NB4 (cell line): ENCODE measurements at regions not wholly inside any gene's neighbourhood (a gene's known extent, or its start where the extent isn't known, plus 50 kb on each side); places are given as distances from the start of the nearest gene placed in this dataset.
"Not testable (repeated sequence)": the region's sequence is repeated elsewhere in the genome, so short reads cannot be mapped to it uniquely, and the experiment has no call there.

ENCODE experiments used
- DNase-seq: peaks from one replicate; pipeline ENCODE4 v3.0.0; 2010; ENCODE audit warnings: low read depth
- H3K4me3 ChIP-seq: one replicate; pipeline ENCODE4 v1.5.1; 2011; ENCODE audit warnings: mild to moderate bottlenecking, low read depth, low read length, moderate library complexity
- MYC ChIP-seq: IDR thresholded peaks from 2 replicates; pipeline ENCODE4 v1.6.1; 2011; ENCODE audit warnings: low read depth, low read length
- POLR2A ChIP-seq: IDR thresholded peaks from 2 replicates; pipeline ENCODE4 v1.6.1; 2011; ENCODE audit warnings: mild to moderate bottlenecking; ENCODE audit not compliant: insufficient read length; ENCODE audit errors: extremely low read depth
- TF ChIP-seq, protein P1 (sequence below): IDR thresholded peaks from 2 replicates; pipeline ENCODE4 v1.6.1; 2011; ENCODE audit warnings: low read depth, low read length
- TF ChIP-seq, protein P2 (sequence below): IDR thresholded peaks from one replicate; pipeline ENCODE4 v1.5.1; 2012; ENCODE audit warnings: low read depth, low read length

DNA sequence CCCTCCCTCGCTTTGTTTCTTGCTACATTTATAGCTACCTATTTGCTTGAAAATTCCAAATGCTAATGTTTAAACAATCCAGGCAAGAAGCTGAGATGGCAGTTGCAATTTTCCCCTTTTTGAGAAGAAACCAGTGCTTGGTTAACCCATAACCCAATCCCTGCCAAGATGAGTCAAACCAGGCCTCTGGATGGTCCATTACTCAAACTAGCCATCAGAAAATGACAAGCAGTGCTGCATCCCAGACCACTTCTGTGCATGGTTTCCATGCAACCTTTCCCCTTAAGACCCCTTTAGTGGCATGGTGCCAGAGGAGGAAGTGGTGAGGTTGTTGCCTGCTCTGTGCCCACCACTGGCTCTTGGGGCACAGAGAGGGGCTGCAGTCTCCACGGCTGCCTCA is 131.2 kb upstream of the RMP24 start:
- DNase-seq = no peak
- no peak for TF ChIP-seq MYC
- no peak for TF ChIP-seq POLR2A
- no peak overlapping the region for H3K4me3 ChIP-seq

GRCh38 chr18:35842536-35842935 is 129.9 kb upstream of the RMP24 start:
- TF ChIP-seq, protein P1, sequence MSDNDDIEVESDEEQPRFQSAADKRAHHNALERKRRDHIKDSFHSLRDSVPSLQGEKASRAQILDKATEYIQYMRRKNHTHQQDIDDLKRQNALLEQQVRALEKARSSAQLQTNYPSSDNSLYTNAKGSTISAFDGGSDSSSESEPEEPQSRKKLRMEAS = no peak
- TF ChIP-seq, protein P2, sequence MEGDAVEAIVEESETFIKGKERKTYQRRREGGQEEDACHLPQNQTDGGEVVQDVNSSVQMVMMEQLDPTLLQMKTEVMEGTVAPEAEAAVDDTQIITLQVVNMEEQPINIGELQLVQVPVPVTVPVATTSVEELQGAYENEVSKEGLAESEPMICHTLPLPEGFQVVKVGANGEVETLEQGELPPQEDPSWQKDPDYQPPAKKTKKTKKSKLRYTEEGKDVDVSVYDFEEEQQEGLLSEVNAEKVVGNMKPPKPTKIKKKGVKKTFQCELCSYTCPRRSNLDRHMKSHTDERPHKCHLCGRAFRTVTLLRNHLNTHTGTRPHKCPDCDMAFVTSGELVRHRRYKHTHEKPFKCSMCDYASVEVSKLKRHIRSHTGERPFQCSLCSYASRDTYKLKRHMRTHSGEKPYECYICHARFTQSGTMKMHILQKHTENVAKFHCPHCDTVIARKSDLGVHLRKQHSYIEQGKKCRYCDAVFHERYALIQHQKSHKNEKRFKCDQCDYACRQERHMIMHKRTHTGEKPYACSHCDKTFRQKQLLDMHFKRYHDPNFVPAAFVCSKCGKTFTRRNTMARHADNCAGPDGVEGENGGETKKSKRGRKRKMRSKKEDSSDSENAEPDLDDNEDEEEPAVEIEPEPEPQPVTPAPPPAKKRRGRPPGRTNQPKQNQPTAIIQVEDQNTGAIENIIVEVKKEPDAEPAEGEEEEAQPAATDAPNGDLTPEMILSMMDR = no peak
- TF ChIP-seq MYC (no peak), POLR2A (no peak)
- no peak for DNase-seq
- H3K4me3 ChIP-seq = no peak overlapping the region

GRCh38 chr18:35848321-35848720 is 124.2 kb upstream of the RMP24 start:
- not testable (repeated sequence) for H3K4me3 ChIP-seq, DNase-seq

DNA sequence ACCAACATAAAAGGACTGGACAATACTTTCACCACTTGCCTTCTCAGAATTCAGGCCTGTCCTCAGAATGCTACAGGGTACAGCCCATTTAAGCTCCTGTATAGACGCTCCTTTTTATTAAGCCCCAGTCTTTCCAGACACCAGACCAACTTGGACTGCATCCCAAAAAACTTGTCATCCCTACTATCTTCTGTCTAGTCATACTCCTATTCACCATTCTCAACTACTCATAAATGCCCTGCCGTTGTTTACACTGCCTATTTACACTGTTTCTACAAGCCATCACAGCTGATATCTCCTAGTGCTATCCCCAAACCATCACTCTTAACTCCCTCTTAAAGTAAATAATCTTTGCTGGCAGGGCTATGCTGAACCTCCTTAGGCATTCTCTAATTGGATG is 123.2 kb upstream of the RMP24 start:
- not testable (repeated sequence) for DNase-seq, H3K4me3 ChIP-seq

GRCh38 chr18:35851286-35851970 is 121.1 kb upstream of the RMP24 start:
- TF ChIP-seq, protein P2 = no peak
- TF ChIP-seq POLR2A = no peak
- no peak for TF ChIP-seq MYC
- TF ChIP-seq, protein P1 = no peak
- DNase-seq = no peak
- no peak overlapping the region for H3K4me3 ChIP-seq

DNA sequence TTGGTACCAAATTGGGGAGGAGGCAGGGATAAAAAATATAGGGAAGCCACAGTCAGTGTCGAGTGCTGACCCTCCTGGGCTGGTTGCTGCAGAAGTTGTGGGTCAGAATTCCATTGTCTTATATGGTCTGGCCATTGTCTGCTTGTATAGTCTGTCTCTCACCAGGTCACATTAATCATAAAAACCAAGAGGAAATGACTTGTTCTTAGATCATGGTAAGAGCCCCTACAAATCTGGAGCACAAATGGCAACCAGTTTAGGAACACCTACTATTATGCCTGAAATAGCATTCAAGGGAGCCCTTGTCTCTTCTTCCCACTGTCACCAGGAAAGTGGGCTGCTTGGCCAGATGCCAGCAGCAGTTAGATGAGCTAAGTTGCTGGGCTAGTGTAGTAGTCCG is 119.7 kb upstream of the RMP24 start:
- no peak for DNase-seq
- no peak overlapping the region for H3K4me3 ChIP-seq
- TF ChIP-seq, protein P2 = no peak
- TF ChIP-seq, protein P1 = no peak
- TF ChIP-seq MYC = no peak
- TF ChIP-seq POLR2A = no peak

- no peak overlapping the region for H3K4me3 ChIP-seq
- no peak for DNase-seq
- TF ChIP-seq, protein P1 = no peak
- TF ChIP-seq, protein P2 = no peak
- TF ChIP-seq POLR2A (no peak), MYC (no peak)
These were observed 118.4 kb upstream of the RMP24 start for GRCh38 chr18:35854095-35854494.

- H3K4me3 ChIP-seq = no peak overlapping the region
- DNase-seq = no peak
- no peak for TF ChIP-seq MYC
- TF ChIP-seq, protein P2 = no peak
- no peak for TF ChIP-seq POLR2A
These were observed 116.3 kb upstream of the RMP24 start for GRCh38 chr18:35856178-35856577.

GRCh38 chr18:35856721-35857120 is 115.8 kb upstream of the RMP24 start:
- not testable (repeated sequence) for DNase-seq, H3K4me3 ChIP-seq

GRCh38 chr18:35857581-35857980 is 114.9 kb upstream of the RMP24 start:
- not testable (repeated sequence) for DNase-seq, H3K4me3 ChIP-seq
